AG04449 (cell line): ENCODE measurements at regions not wholly inside any gene's neighbourhood (a gene's known extent, or its start where the extent isn't known, plus 50 kb on each side); places are given as distances from the start of the nearest gene placed in this dataset.

ENCODE experiments used
- CTCF ChIA-PET: fragments of 350-600 bp; formaldehyde crosslinking; extraction: SDS; loops from one replicate; lab custom pipeline; 2021; ENCODE audit warnings: antibody characterized with exemption; lab: Yijun Ruan, JAX
- POLR2A ChIA-PET: fragments of 400-600, 350-600 bp; formaldehyde crosslinking; extraction: SDS; loops from one replicate; lab custom pipeline; 2020; ENCODE audit warnings: antibody characterized with exemption, inconsistent platforms; lab: Yijun Ruan, JAX
- DNase-seq: peaks from one replicate; pipeline ENCODE4 v3.0.0-alpha.2; 2010; ENCODE audit warnings: low read depth, low spot score
- H3K4me3 ChIP-seq: 2 replicates; pipeline ENCODE4 v1.5.1; 2011; ENCODE audit warnings: low read depth, mild to moderate bottlenecking, control low read depth, low read length
- TF ChIP-seq, protein P1 (sequence below): IDR thresholded peaks from one replicate; pipeline ENCODE4 v1.5.1; 2011; ENCODE audit warnings: mild to moderate bottlenecking, moderate library complexity, low read length, control low read depth, inconsistent platforms; ENCODE audit not compliant: insufficient read depth; ENCODE audit errors: missing control alignments

GRCh38 chr10:123429706-123430221, 236.4 kb upstream of the GPR26 start:
- POLR2A ChIA-PET: interaction anchor here (0.6 kb wide), 1 partner anchor 12 kb away, joined by 3 read pairs; no protein-coding TSS in a partner anchor
- no peak for DNase-seq
- TF ChIP-seq, protein P1, sequence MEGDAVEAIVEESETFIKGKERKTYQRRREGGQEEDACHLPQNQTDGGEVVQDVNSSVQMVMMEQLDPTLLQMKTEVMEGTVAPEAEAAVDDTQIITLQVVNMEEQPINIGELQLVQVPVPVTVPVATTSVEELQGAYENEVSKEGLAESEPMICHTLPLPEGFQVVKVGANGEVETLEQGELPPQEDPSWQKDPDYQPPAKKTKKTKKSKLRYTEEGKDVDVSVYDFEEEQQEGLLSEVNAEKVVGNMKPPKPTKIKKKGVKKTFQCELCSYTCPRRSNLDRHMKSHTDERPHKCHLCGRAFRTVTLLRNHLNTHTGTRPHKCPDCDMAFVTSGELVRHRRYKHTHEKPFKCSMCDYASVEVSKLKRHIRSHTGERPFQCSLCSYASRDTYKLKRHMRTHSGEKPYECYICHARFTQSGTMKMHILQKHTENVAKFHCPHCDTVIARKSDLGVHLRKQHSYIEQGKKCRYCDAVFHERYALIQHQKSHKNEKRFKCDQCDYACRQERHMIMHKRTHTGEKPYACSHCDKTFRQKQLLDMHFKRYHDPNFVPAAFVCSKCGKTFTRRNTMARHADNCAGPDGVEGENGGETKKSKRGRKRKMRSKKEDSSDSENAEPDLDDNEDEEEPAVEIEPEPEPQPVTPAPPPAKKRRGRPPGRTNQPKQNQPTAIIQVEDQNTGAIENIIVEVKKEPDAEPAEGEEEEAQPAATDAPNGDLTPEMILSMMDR: no peak
- CTCF ChIA-PET: interaction anchor here (0.7 to 3.0 kb wide), 6 partner anchors 17 to 386 kb away, joined by 3 to 14 read pairs (median 4); no protein-coding TSS in a partner anchor
- no peak overlapping the region for H3K4me3 ChIP-seq

- no peak overlapping the region for H3K4me3 ChIP-seq
- POLR2A ChIA-PET: no interaction called here
- no peak for DNase-seq
- CTCF ChIA-PET: no interaction called here
- TF ChIP-seq, protein P1: no peak
Measured at GRCh38 chr10:123433539-123433938, 232.6 kb upstream of the GPR26 start.

DNA sequence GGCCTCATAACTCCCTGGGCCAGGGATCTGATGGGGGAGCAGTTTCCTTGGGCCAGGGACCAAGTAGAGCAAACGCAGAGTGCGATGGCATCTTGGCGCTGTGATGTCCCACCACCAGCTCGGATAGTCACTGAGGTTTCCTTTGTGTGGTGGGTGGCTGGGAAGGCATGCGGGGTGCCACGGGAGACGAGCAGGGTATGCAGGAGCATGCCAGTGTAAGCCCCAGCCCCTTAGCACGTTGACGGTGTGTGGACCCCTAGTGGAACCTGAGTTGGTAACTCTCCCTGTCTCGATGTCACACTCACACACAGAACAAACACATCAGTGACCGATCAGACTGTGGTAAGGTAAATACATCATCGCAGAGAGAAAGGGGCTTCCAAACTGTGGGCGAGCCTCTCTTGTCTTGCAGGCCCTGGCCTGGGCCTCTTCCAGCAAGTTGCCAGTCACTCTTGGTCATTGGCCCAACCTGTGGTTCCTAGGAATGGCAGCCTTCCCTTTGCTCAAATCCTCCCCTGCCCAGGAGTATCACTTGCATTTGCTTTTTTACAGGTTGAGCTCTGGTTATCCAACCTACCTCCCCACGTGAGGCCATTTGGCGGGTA, 231.6 kb upstream of the GPR26 start:
- ChIA-PET CTCF (no interaction called here), POLR2A (no interaction called here)
- DNase-seq: no peak
- TF ChIP-seq, protein P1: no peak
- H3K4me3 ChIP-seq: no peak overlapping the region

DNA sequence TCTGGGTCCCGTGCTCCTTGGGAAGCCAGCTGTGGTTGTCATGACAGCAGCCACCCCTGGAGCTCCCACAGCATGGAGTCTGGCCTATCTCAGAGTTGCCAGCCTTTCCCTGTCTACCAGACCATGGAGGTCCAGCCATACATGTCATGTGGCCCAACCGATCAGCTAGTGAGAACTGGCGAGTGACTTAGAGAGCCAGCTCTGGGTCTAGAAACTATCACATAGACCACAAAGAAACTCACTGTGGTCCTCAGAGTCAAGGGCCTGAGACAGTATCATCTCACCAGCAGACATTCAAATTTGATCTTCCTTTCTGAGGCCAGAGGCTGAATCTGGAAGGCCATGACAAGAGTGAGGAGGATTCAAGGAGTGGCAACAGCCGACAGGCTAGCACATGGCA, 223.3 kb upstream of the GPR26 start:
- no peak overlapping the region for H3K4me3 ChIP-seq
- POLR2A ChIA-PET: no interaction called here
- CTCF ChIA-PET: no interaction called here
- TF ChIP-seq, protein P1: no peak
- DNase-seq: no peak

- CTCF ChIA-PET: no interaction called here
- DNase-seq: no peak
Measured at GRCh38 chr10:123443924-123444323, 222.2 kb upstream of the GPR26 start.

GRCh38 chr10:123445261-123445775, 220.8 kb upstream of the GPR26 start:
- H3K4me3 ChIP-seq: no peak overlapping the region
- ChIA-PET POLR2A (no interaction called here), CTCF (no interaction called here)
- TF ChIP-seq, protein P1: no peak
- DNase-seq: no peak

More at GRCh38 chr10:123443924-123444323, 222.2 kb upstream of the GPR26 start:
- POLR2A ChIA-PET: no interaction called here
- H3K4me3 ChIP-seq: no peak overlapping the region
- TF ChIP-seq, protein P1: no peak
